Caki2 (cell line): ENCODE measurements at regions not wholly inside any gene's neighbourhood (a gene's known extent, or its start where the extent isn't known, plus 50 kb on each side); places are given as distances from the start of the nearest gene placed in this dataset.
"Not testable (repeated sequence)": the region's sequence is repeated elsewhere in the genome, so short reads cannot be mapped to it uniquely, and the experiment has no call there.

Experiments
- DNase-seq: peaks from one replicate; pipeline ENCODE4 v3.0.0-alpha.2; 2015; ENCODE audit warnings: low read depth
- in situ Hi-C: cut with HindIII; loops from 2 replicates; pipeline ENCODE4 v1.10.0; 2016; ENCODE audit warnings: low sequenced_read_pairs, low pct_unique_long_range_greater_than_20kb, mixed read lengths

DNA sequence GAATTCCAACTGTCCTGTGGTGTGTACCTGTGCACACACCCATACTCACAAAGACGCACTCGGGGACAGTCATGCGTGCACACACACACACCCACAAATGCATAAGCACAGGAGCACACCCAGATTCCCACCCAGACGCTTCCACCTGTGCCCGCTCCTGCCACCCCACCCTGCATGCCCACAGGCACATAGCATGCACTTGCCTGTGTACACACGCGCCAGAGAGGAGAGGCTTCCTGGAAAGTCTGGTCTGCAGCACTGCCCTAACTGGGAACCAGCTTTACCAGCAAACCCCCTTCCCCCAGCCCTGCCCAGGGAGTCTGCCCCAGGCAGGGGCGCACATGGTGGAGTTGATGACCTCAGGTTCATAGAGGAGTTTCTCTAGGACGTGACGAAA is 246.2 kb downstream of the UACA start:
- in situ Hi-C loops: no loop called here
- DNase-seq: no peak

GRCh38 chr15:70516408-70517193 is 246.8 kb downstream of the UACA start:
- in situ Hi-C loops: no loop called here
- DNase-seq: no peak

- DNase-seq: no peak
- in situ Hi-C loops: no loop called here
These were observed 249.1 kb downstream of the UACA start for GRCh38 chr15:70514251-70514650.

GRCh38 chr15:70513819-70514218 is 249.5 kb downstream of the UACA start:
- DNase-seq: no peak
- in situ Hi-C loops: no loop called here

DNA sequence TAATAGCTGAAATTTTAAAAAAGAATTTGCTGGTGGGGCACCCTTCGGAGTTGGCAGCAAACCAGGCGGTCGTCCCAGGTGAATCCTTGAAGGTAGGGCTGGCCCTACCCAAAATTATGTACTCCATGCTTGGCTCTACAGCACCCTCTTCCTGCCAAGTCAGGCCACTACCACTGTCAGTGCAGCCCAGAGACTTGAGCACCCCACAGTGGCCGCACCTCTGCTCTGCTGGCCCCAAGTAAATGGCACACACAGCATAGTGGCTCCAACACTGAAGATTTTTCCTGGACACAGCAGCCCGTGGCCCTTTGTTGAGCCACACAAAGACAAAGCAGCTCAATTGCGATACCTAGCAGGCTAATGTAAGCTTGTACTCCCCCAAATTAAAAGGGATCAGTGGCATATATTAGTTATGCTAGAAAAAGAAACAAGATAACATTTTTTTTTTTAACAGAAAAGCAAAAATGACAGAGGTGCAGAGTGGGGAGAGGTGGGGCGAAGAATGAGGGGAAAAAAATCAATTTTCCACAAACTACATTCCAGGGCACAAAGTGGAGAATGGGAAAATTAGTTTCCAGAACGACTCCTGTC is 250.5 kb downstream of the UACA start:
- DNase-seq: no peak
- in situ Hi-C loops: no loop called here

- in situ Hi-C loops: not testable (repeated sequence)
These were observed 251.3 kb downstream of the UACA start for GRCh38 chr15:70511972-70512587.

DNA sequence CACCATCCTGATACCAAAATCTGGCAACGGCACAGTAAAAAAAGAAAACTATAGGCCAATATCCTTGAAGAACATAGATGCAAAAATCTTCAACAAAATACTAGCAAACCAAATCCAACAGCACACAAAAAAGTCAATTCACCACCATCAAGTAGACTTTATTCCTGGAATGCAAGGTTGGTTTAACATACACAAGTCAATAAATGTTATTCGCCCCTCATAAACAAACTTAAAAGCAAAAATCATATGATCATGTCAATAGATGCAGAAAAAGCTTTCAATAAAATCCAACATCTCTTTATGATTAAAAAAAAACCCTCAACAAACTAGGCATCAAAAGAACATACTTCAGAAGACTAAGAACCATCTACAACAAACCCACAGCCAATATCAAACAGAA is 252.9 kb downstream of the UACA start:
- in situ Hi-C loops: no loop called here
- DNase-seq: no peak

More at GRCh38 chr15:70511972-70512587, 251.3 kb downstream of the UACA start:
- not testable (repeated sequence) for DNase-seq

DNA sequence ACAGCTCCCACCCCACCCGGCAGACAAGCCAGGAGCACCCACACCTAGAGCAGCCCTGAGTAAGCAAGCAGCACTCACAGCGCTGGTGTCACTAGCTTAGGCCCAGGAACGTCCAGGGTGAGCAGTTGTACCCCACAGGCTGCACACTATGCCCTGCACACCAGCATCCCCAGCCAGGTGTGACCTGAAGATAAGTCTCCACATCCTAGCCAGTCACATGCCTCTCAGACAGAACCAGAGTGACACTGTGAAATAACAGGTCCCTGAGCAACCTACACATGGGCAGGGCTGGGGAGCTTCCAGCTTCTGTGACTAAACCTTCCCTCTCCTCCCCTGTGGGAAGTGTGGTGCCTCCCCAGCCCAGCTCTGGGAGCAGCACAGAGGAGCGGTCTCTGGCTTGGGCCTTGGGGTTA is 253.6 kb downstream of the UACA start:
- in situ Hi-C loops: no loop called here

DNA sequence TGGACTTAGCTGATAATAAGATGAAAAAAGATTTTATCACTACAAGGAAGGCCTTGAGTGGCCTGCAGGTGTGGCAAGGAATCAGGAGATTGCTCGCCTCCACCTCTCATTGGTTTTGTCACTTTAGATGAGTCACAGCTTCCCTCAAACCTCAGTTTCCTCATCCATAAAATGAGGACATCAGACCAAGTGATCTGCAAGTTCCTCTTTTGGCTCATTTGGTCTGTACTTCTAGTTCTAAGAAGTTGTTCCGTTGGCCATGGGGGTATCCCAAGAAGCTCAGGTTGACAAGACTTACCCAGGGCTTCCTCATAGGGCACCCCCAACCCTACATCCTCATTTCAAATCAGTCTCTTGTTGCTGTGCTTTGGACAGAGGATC is 254.1 kb downstream of the UACA start:
- no peak for DNase-seq
- in situ Hi-C loops: no loop called here

More for the DNA sequence above, 253.6 kb downstream of the UACA start:
- no peak for DNase-seq

DNA sequence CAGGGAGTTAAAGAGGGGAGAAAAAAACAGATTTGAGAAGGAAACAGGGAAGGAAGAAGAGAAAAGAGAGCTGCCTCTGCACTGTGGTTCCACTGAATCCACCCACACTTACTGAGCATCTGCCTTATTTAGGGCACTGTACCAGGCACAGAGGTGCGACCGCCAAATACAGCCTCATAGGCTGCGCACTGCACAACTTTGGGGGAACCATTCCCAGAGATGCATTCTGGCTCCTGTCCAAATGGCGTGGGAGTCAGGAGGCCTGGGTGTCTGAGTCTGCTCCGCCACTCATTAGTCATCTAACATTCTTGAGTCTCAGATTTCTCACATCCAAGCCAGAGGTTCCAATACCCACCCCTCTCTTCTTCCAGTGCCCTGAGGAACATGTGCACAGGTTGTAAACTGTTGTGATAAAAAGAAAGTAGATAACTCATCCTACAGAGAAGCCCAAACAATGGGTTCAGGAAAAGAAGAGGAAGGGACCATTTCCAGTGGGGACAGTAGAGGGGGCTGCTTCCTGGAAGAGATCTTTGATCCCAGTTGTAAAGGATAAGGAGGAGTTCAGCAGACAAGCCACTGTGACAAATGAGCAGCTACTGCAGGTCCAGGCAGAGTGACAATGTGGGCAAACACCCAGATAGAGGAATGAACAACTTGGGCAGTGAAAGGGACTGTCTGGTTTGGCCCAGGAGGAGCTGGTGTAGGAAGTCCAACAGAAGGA is 254.6 kb downstream of the UACA start:
- DNase-seq: peak; percentile 93
- in situ Hi-C loops: no loop called here

GRCh38 chr15:70507772-70508371 is 255.5 kb downstream of the UACA start:
- DNase-seq: peak; percentile 98
- in situ Hi-C loops: no loop called here

- DNase-seq: no peak
- in situ Hi-C loops: no loop called here
These were observed 257.1 kb downstream of the UACA start for GRCh38 chr15:70505936-70506912.

DNA sequence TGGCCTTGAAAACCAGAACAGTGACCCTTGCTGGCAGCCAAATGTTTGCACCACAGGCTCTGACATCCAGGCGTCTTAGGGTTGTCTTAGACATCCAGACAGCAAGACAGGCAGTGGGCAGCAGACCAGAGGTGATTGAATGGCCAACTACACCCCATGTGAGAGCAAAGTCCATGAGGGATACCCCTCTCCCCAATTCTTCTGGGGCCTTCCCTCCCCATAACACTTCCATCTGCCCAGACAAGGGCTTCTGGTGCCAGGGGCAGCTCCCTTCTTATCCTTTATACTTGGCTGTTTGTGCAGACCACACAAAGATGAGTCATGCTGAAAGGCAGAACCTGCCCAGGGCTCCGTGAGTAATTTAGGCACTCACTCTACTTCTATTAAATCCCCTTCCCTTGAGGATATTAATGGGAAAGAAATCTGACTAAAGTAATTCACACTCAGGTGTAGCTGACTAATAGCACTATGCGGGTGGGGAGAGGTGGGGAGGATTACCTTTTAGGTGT is 257.9 kb downstream of the UACA start:
- in situ Hi-C loops: no loop called here
- DNase-seq: peak; percentile 89

- DNase-seq: no peak
- in situ Hi-C loops: no loop called here
These were observed 258.4 kb downstream of the UACA start for GRCh38 chr15:70504988-70505387.

DNA sequence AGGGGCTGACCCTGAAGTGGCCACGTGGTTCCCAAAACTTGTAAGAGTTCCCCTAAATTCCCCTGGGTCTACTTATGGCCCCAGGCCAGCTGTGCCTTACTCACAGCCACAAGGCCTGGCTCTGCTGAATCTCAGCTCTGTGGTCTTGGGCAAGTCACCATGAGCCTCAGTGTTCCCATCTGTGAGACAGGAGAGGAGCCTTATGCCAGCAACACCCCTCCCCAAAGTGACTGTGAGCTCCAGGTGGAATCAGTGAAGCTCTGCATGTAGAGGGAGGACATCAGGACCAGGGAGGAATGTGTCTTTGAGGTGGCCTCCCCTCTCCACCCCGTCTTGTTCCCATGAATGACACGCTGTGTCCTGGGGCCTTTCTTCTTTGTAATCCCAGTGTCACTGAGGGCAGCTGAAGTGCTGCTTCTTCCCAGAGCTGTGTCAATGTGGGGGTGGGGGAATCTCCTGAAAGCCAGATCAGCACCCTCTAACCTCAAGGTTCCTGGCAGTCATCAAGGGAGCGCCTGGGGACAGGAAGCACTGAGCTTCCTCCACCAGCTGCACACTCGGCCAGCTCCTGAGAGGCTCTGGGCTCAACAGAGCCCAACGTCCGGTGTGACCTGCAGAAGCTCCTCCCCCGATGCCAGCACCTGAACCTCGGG is 258.9 kb downstream of the UACA start:
- DNase-seq: peak; percentile 50
- in situ Hi-C loops: no loop called here

DNA sequence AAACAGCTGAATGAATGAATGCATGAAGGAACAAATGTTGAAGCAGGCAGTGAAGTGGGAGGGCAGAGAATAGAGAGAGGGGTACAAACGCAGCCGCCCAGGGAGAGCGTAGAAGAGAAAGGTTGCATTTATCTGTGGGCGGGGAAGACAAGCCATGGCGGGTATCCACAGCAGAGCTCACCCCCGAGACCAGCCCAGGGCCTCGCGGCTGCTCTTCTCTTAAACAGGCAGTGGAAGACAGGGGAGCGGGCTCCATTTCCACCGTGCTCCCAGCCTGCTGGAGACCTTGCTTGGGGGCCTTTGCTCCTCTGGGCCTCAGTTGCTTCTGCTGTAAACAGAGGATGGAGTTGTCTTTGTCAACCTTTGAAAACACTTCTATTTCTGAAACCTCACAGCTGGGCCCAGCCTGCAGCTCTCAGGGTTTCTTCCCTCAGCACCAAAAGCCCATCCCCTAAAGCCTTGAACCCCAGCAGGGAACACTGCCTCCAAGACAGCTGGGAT is 259.5 kb downstream of the UACA start:
- no peak for DNase-seq
- in situ Hi-C loops: no loop called here
